ENCODE measurements at regions not wholly inside any gene's neighbourhood (a gene's known extent, or its start where the extent isn't known, plus 50 kb on each side); places are given as distances from the start of the nearest gene placed in this dataset.

GRCh38 chr12:125890366-125890905 is 825.2 kb downstream of the AACS start:
- DNase-seq (ENCODE audit: low spot score): no peak

GRCh38 chr12:125890971-125891370 is 825.7 kb downstream of the AACS start:
- no peak for DNase-seq (ENCODE audit: low spot score)

DNA sequence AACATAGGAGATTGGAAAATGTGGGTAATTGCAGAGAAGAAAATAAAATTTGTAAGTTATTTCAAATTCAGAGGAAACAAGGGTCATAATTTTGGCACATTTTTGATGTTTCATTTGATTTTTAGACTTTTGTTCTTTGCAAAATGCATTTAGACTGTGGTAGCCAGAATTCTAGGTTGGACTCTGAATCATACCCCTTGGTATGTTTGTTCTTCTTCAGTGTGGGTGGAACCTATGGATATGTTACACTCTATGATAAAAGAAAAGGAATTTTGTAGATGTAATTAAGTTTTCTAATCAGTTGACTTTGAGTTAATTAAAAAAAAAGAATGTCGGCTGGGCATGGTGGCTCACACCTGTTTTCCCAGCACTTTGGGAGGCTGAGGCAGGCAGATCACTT is 827.0 kb downstream of the AACS start:
- DNase-seq (ENCODE audit: low spot score): no peak

DNA sequence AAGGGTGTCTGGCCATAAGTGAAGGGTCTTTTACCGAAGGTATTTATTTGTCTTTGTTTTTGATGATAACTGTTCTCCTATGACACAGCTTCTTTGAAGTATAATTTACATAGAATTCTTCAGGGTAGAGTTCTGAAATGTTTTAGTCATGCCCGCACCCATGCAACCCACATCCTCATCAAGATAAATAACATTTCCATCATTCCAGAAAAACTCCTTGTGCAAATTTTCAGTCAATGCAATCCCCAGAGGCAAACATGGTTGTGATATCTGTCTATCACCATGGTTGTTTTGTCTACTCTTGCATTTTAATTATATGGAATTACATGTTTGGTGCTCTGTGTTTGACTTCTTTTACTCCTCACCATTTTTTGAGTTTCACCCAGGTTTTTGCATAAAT is 837.8 kb downstream of the AACS start:
- no peak for DNase-seq (ENCODE audit: low spot score)

GRCh38 chr12:125907351-125907750 is 842.1 kb downstream of the AACS start:
- no peak for DNase-seq (ENCODE audit: low spot score)

- DNase-seq (ENCODE audit: low spot score): no peak
These were observed 854.7 kb downstream of the AACS start for GRCh38 chr12:125919856-125920470.

GRCh38 chr12:125922330-125922729 is 857.1 kb downstream of the AACS start:
- DNase-seq (ENCODE audit: low spot score): no peak

GRCh38 chr12:125936502-125936901 is 871.3 kb downstream of the AACS start:
- no peak for DNase-seq (ENCODE audit: low spot score)

DNA sequence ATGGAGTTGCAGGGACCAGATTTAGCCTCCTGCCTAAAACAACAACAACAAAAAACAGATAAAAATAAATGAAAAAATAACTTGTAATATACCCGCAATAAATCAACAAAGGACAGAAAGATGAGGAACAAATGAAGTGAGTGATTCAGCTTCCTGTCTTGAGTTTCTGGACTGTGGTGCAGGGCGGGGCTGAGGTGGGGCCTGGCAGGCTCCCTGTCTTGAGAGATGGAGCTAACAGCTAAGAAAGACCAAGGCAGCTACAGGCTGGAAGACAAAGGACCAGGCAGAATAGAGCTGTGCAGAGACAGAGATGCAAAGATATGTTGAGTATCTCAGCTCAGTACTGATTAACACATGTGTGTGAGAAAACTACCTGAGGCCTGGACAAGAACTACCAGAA is 879.2 kb downstream of the AACS start:
- no peak for DNase-seq (ENCODE audit: low spot score)

GRCh38 chr12:125949471-125949870 is 884.2 kb downstream of the AACS start:
- DNase-seq (ENCODE audit: low spot score): no peak

DNA sequence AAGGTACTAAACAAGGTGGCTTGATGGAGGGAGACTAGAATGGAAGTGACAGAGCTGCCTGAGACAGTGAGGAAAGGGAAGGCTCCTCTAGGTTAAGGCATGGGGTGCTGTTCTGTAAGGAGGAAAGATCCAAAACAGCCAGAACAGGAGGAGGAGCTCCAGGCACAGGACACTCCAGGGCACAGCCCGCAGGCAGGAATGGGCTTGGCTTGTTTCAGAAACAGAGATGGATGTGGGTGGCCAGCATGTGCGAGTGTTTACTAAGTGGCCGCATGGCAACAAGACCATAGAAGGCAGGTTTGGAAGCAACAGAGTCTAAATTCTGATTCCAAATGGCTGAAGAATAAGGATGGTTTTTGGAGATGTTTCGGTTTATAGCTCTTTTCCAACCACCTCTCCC is 889.1 kb downstream of the AACS start:
- DNase-seq (ENCODE audit: low spot score): no peak

DNA sequence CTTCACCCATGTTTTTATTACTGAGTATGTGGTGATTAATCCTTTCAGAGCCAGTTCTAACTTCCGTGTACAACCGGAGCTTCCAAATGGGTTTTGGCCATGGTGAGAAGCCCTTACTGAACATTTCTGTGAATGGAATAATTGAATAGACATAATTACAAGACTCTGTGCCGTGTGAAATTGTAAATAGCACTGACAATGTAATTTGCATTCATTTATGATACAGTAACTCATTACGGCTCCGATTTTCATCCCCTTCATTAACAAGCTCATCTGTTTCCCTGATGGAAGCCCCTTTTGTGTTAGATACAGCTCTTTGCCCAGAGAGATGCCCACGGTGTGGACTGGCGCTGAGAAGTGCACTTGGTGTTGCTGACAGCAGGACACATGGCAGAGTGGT is 891.0 kb downstream of the AACS start:
- no peak for DNase-seq (ENCODE audit: low spot score)

- DNase-seq (ENCODE audit: low spot score): no peak
These were observed 901.4 kb downstream of the AACS start for GRCh38 chr12:125966641-125967040.

DNA sequence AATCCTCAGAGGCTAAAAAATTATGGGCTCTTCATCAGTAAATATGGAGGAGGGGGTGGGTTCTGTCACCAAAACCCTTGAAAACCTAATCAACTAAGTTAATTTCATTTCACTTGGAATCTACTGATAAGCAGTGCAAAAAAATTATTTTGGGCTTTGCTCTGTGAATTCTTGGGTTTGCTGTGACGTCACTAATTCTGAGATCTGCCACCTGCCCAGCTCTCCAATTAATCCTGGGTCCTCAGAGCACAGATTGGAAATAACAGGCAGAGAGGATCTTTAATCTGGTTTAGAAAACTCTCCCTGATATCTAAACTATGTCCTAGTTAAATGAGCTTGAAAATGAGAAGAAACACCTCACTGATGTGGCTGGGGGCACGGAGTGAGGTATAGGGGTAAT is 903.2 kb downstream of the AACS start:
- DNase-seq (ENCODE audit: low spot score): no peak

- no peak for DNase-seq (ENCODE audit: low spot score)
These were observed 906.7 kb downstream of the AACS start for GRCh38 chr12:125971981-125972380.

- no peak for DNase-seq (ENCODE audit: low spot score)
These were observed 913.1 kb downstream of the AACS start for GRCh38 chr12:125978286-125978685.

- no peak for DNase-seq (ENCODE audit: low spot score)
These were observed 916.5 kb downstream of the AACS start for GRCh38 chr12:125981610-125982253.

GRCh38 chr12:125983094-125983783 is 918.0 kb downstream of the AACS start:
- no peak for DNase-seq (ENCODE audit: low spot score)

- no peak for DNase-seq (ENCODE audit: low spot score)
These were observed 918.7 kb downstream of the AACS start for GRCh38 chr12:125983784-125984500.

- DNase-seq (ENCODE audit: low spot score): no peak
These were observed 923.3 kb downstream of the AACS start for GRCh38 chr12:125988545-125988944.

DNA sequence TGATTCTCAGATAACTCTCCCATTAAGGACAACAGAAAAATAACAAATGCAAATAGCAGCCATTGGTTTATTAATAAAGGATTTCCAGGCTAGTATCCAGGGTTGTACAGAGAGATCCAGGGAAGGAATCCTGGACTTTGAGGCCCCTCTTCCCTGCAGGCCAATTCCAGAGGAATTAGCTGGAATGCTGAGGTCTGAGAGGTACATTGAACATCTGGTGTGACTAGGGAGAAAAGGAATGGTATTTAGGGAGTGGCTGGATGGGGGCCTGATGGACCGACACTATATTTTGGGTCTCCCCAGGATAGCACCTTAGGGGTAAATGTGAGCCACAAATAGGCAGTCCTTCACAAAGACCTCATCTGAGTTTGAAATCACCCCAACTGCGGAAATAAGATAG is 924.5 kb downstream of the AACS start:
- DNase-seq (ENCODE audit: low spot score): no peak

GRCh38 chr12:125996443-125996842 is 931.2 kb downstream of the AACS start:
- no peak for DNase-seq (ENCODE audit: low spot score)

DNA sequence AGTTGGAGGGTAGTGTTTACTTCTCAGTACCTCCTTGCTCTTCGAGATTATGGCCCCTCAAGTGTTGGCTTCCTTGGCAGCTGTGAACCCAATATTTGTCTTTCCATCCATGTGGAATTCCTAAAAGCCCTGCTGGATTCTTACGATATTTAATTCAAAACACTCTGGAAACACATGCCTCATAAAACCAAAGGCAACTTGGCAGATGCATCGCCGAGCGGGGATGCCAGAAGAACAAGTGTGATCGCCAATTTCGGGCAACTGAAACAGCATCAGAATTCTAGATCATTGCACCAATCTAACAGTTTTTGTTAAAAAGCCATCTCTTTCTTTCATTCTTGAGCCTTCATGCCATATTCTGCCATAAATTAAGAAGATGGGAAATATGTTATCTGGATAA is 934.4 kb downstream of the AACS start:
- no peak for DNase-seq (ENCODE audit: low spot score)

All from cerebellar cortex (tissue), 1 donor.